A549 (cell line): ENCODE measurements at regions not wholly inside any gene's neighbourhood (a gene's known extent, or its start where the extent isn't known, plus 50 kb on each side); places are given as distances from the start of the nearest gene placed in this dataset.

ENCODE experiments used
- EP300 ChIP-seq, 2 experiments: fragments of >200 bp; sonication (Bioruptor Twin); formaldehyde crosslinking; IDR thresholded peaks; 2 replicates in 1 of 2; 3 replicates in 1 of 2; pipeline ENCODE4 v1.6.1; 2016 to 2017
- FOSB ChIP-seq: fragments of 250-450 bp; sonication (Bioruptor Pico); IDR thresholded peaks from 2 replicates; pipeline ENCODE4 v1.5.0; 2020; ENCODE audit warnings: mild to moderate bottlenecking, moderate library complexity
- MAZ ChIP-seq: fragments of 150-350 bp; IDR thresholded peaks from 2 replicates; pipeline ENCODE4 v1.6.1; 2014; ENCODE audit warnings: antibody characterized with exemption, low read depth, low read length, borderline replicate concordance
- POLR2AphosphoS2 ChIP-seq: conservative IDR thresholded peaks from 2 replicates; pipeline ENCODE4 v1.6.1; 2012; ENCODE audit warnings: low read length, improper control_type of control experiment, inconsistent platforms
- RAD21 ChIP-seq, 2 experiments: fragments of >200 bp in 1 of 2; sonication (Bioruptor Twin) in 1 of 2; formaldehyde crosslinking in 1 of 2; IDR thresholded peaks in 1 of 2; conservative IDR thresholded peaks in 1 of 2; 2 replicates in 1 of 2; 3 replicates in 1 of 2; pipeline ENCODE4 v1.6.1; 2012 to 2018; ENCODE audit warnings: inconsistent platforms in 1 of 2
- RFX5 ChIP-seq: fragments of 450-650 bp; IDR thresholded peaks from 2 replicates; pipeline ENCODE4 v1.7.1; 2014; ENCODE audit warnings: antibody characterized with exemption, mild to moderate bottlenecking, moderate library complexity
- TF ChIP-seq, protein P1 (sequence below): IDR thresholded peaks from 2 replicates; pipeline ENCODE4 v1.6.1; 2012
- TF ChIP-seq, protein P2 (sequence below): fragments of >200 bp; sonication (Bioruptor Twin); formaldehyde crosslinking; IDR thresholded peaks from 3 replicates; pipeline ENCODE4 v1.5.1; 2016

DNA sequence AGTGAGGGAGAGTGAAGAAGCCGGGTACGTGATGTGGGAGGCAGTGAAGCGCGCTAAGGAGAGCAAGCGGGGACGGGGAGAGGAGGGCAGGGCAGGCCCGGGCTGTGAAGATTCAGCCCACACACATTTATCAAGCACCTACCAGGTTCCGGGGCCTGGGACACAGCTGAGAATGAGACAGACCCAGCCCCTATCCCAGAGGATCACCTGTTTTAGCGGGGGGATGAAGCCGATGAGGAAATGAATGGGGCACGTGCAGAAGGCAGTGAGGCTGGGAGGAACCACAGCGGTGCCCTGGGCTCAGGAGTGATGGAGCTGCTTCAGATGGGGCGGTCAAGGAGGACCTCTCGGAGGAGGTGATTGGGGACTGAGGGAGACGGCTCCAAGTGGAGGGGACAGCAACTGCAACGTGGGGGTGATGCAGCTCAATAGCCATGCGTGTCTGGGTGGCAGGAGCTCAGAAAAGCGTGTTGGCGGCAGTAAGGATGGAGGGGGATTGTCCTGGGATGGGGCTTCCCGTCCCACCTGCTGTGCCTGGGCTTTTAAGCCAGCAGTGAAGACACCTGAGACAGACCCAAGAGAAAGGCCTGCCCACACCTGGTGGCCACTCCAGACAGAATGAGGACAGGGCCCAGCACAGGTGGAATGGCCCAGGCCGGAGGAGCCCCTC lies 77.5 kb upstream of the UNC5A start:
- no peak for TF ChIP-seq RFX5
- TF ChIP-seq, protein P1, sequence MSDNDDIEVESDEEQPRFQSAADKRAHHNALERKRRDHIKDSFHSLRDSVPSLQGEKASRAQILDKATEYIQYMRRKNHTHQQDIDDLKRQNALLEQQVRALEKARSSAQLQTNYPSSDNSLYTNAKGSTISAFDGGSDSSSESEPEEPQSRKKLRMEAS = no peak
- TF ChIP-seq FOSB (CRISPR knock-in tag) = no peak
- TF ChIP-seq RAD21 (conservative IDR thresholded peaks at IDR 0.05 in 1 of 2, IDR thresholded peaks at IDR 0.05 in 1 of 2) = no peak
- TF ChIP-seq MAZ = no peak
- TF ChIP-seq, protein P2, sequence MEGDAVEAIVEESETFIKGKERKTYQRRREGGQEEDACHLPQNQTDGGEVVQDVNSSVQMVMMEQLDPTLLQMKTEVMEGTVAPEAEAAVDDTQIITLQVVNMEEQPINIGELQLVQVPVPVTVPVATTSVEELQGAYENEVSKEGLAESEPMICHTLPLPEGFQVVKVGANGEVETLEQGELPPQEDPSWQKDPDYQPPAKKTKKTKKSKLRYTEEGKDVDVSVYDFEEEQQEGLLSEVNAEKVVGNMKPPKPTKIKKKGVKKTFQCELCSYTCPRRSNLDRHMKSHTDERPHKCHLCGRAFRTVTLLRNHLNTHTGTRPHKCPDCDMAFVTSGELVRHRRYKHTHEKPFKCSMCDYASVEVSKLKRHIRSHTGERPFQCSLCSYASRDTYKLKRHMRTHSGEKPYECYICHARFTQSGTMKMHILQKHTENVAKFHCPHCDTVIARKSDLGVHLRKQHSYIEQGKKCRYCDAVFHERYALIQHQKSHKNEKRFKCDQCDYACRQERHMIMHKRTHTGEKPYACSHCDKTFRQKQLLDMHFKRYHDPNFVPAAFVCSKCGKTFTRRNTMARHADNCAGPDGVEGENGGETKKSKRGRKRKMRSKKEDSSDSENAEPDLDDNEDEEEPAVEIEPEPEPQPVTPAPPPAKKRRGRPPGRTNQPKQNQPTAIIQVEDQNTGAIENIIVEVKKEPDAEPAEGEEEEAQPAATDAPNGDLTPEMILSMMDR = no peak
- TF ChIP-seq EP300 (IDR thresholded peaks at IDR 0.05) = no peak
- TF ChIP-seq POLR2AphosphoS2 = no peak
